ENCODE measurements at regions not wholly inside any gene's neighbourhood (a gene's known extent, or its start where the extent isn't known, plus 50 kb on each side); places are given as distances from the start of the nearest gene placed in this dataset.

DNA sequence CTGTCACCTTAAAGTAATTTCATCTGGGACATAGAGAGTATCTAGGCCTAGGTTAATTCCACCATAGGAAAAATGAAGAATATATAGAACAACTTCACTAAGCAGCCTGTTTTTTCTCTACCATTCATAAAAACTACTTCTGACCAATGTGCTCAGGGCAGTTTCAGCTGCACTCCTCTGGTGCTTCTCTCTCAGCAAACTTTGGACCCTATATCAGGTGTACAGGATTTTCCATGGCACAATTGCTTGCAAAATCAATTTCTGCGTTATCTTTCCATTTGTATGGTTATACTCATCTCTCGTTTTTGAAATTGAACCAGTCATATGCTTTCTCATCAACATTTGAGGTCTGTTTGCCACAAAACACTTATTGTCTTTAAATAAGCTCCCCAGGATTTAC, 52.1 kb upstream of the FMR1 start:
- TF ChIP-seq HDGF (IDR thresholded peaks at IDR 0.05; ENCODE audit: borderline replicate concordance) (no peak), FOXA1 (IDR thresholded peaks at IDR 0.05) (no peak), SP1 (IDR thresholded peaks at IDR 0.05) (no peak), FOXM1 (IDR thresholded peaks at IDR 0.05; ENCODE audit: borderline replicate concordance) (no peak), CTBP1 (IDR thresholded peaks at IDR 0.05; ENCODE audit: borderline replicate concordance) (no peak), ZNF384 (IDR thresholded peaks at IDR 0.05) (no peak), TARDBP (IDR thresholded peaks at IDR 0.05) (no peak), BHLHE40 (IDR thresholded peaks at IDR 0.05; ENCODE audit: borderline replicate concordance) (no peak), LEF1 (IDR thresholded peaks at IDR 0.05; ENCODE audit: borderline replicate concordance) (no peak), SUZ12 (IDR thresholded peaks at IDR 0.05) (no peak), ARNT (IDR thresholded peaks at IDR 0.05) (no peak), ELF4 (IDR thresholded peaks at IDR 0.05) (no peak), NFRKB (IDR thresholded peaks at IDR 0.05) (no peak), FOXK2 (IDR thresholded peaks at IDR 0.05) (no peak)
